Transverse colon (tissue), 4 donors: ENCODE measurements at regions not wholly inside any gene's neighbourhood (a gene's known extent, or its start where the extent isn't known, plus 50 kb on each side); places are given as distances from the start of the nearest gene placed in this dataset.

Source experiments
- DNase-seq: peaks from one replicate; pipeline ENCODE4 v3.0.0-alpha.2; 2019
- H3K27ac ChIP-seq, 4 donors: fragments of 200-600 bp; sonication (generic); 2 replicates each; pipeline ENCODE4 v1.5.1; 2016 to 2018; ENCODE audit warnings: inconsistent platforms in 4 of 4
- H3K27me3 ChIP-seq: fragments of 200-600 bp; sonication (generic); 2 replicates; pipeline ENCODE4 v1.5.1; 2017; ENCODE audit warnings: inconsistent platforms
- H3K36me3 ChIP-seq, 4 donors: fragments of 200-600 bp; sonication (generic); 2 replicates each; pipeline ENCODE4 v1.5.1; 2017 to 2019; ENCODE audit warnings: inconsistent platforms in 4 of 4
- H3K4me1 ChIP-seq, 4 donors: fragments of 200-600 bp; sonication (generic); 2 replicates each; pipeline ENCODE4 v1.5.1; 2017 to 2020; ENCODE audit warnings: inconsistent platforms in 4 of 4
- H3K4me3 ChIP-seq, 4 donors: fragments of 200-600 bp; sonication (generic); 1 replicate in 1 of 4; 2 replicates in 3 of 4; pipeline versions ENCODE4 v1.5.1 to v1.6.1; 2017 to 2019; ENCODE audit warnings: inconsistent platforms in 4 of 4
- H3K9me3 ChIP-seq, 2 donors: fragments of 200-600 bp; sonication (generic); 2 replicates each; pipeline ENCODE4 v1.5.1; 2017 to 2019; ENCODE audit warnings: inconsistent platforms in 2 of 2
- EP300 ChIP-seq: sonication (generic); formaldehyde crosslinking; IDR thresholded peaks from one replicate; pipeline ENCODE4 v1.6.1; 2017; ENCODE audit warnings: antibody characterized with exemption, low read depth
- POLR2A ChIP-seq: fragments of 450-650 bp; IDR thresholded peaks from one replicate; pipeline ENCODE4 v1.6.1; 2016; ENCODE audit warnings: antibody characterized with exemption, mild to moderate bottlenecking, moderate library complexity
- POLR2AphosphoS5 ChIP-seq, 3 donors: sonication (generic); formaldehyde crosslinking; IDR thresholded peaks; one replicate each; pipeline ENCODE4 v1.6.1; 2016; ENCODE audit warnings: antibody characterized with exemption in 3 of 3
- WGBS, 2 donors: methylation state at CpG; one replicate each; pipeline ENCODE4 v1.1.5; 2018; ENCODE audit warnings: low coverage in 1 of 2; 5-methylcytosine and 5-hydroxymethylcytosine counted together
- in situ Hi-C, 4 donors: fragments of 200-750 bp; cut with MboI; loops; one replicate each; pipeline versions ENCODE4 v1.15.0 to v1.15.1; 2017; ENCODE audit warnings: low sequenced_read_pairs in 3 of 4, low pct_ligation_motif_present in 1 of 4, low pct_unique_long_range_greater_than_20kb in 1 of 4
- intact Hi-C: fragments of 100-400 bp; cut with DNase I; formaldehyde crosslinking; loops from one replicate; pipeline ENCODE4 v1.15.1; 2023; ENCODE audit warnings: low total_unique reads
- TF ChIP-seq, protein P1 (sequence below), 5 experiments: fragments of 200-600 bp in 3 of 5; fragments of 450-650 bp in 2 of 5; sonication (generic) in 3 of 5; IDR thresholded peaks; 1 replicate in 2 of 5; 2 replicates in 3 of 5; pipeline ENCODE4 v1.5.1; 2016 to 2017; ENCODE audit warnings: antibody characterized with exemption in 5 of 5, inconsistent platforms in 3 of 5, mild to moderate bottlenecking in 2 of 5, moderate library complexity in 1 of 5

DNA sequence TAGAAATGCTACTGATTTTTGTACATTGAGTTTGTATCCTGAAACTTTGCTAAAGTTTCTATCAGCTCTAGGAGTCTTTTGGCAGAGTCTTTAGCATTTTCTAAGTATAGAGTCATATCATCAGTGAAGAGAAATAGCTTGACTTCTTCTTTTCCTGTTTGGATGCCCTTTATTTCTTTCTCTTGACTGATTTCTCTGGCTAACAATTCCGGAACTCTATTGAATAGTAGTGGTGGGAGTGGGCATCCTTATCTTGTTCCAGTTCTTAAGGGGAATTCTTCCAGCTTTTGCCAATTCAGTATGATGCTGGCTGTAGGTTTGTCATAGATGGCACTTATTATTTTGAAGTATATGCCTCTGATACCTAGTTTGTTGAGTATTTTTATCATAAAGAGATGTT lies 197.7 kb downstream of the AASDHPPT start:
- TF ChIP-seq POLR2AphosphoS5 (IDR thresholded peaks at IDR 0.05) (no peak), EP300 (no peak), POLR2A (no peak)
- TF ChIP-seq, protein P1, sequence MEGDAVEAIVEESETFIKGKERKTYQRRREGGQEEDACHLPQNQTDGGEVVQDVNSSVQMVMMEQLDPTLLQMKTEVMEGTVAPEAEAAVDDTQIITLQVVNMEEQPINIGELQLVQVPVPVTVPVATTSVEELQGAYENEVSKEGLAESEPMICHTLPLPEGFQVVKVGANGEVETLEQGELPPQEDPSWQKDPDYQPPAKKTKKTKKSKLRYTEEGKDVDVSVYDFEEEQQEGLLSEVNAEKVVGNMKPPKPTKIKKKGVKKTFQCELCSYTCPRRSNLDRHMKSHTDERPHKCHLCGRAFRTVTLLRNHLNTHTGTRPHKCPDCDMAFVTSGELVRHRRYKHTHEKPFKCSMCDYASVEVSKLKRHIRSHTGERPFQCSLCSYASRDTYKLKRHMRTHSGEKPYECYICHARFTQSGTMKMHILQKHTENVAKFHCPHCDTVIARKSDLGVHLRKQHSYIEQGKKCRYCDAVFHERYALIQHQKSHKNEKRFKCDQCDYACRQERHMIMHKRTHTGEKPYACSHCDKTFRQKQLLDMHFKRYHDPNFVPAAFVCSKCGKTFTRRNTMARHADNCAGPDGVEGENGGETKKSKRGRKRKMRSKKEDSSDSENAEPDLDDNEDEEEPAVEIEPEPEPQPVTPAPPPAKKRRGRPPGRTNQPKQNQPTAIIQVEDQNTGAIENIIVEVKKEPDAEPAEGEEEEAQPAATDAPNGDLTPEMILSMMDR (IDR thresholded peaks at IDR 0.05) = no peak
- Histone ChIP-seq H3K4me1 (no peaks in the 10 kb centered on the region), H3K4me3 (no peak overlapping the region), H3K27ac (no peak overlapping the region), H3K9me3 (no peaks in the 10 kb centered on the region), H3K27me3 (no peaks in the 10 kb centered on the region), H3K36me3 (no peaks in the 10 kb centered on the region)
- 60 to 84% methylated on average over 1 of the region's 1 CpG for WGBS, 2 donors
- intact Hi-C loops (no loop called here), in situ Hi-C loops (no loop called here)
- no peak for DNase-seq

DNA sequence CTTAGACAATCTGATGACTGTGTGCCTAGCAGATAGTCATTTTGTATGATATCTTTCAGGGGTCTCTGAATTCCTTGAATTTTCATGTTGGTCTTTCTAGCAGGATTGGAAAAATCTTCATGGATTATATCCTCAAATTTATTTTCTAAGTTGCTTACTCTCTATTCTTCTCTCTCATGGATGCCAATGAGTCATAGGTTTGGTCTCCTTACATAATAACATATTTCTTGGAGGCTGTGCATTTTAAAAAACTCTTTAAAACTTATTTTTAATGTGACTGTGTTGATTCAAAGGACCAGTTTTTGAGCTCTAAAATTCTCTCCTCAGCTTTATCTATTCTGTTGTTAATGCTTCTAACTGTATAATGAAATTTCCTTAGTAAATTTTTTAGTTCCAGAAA lies 198.7 kb downstream of the AASDHPPT start:
- intact Hi-C loops = no loop called here
- H3K27me3 ChIP-seq = no peaks in the 10 kb centered on the region
- no peaks in the 10 kb centered on the region for H3K9me3 ChIP-seq
- TF ChIP-seq EP300 (no peak), POLR2A (no peak), POLR2AphosphoS5 (IDR thresholded peaks at IDR 0.05) (no peak)
- TF ChIP-seq, protein P1 (IDR thresholded peaks at IDR 0.05) = no peak
- no peak for DNase-seq
- in situ Hi-C loops = no loop called here
- no peak overlapping the region for H3K4me3 ChIP-seq
- no peaks in the 10 kb centered on the region for H3K4me1 ChIP-seq
- H3K36me3 ChIP-seq = no peaks in the 10 kb centered on the region
- no peak overlapping the region for H3K27ac ChIP-seq

DNA sequence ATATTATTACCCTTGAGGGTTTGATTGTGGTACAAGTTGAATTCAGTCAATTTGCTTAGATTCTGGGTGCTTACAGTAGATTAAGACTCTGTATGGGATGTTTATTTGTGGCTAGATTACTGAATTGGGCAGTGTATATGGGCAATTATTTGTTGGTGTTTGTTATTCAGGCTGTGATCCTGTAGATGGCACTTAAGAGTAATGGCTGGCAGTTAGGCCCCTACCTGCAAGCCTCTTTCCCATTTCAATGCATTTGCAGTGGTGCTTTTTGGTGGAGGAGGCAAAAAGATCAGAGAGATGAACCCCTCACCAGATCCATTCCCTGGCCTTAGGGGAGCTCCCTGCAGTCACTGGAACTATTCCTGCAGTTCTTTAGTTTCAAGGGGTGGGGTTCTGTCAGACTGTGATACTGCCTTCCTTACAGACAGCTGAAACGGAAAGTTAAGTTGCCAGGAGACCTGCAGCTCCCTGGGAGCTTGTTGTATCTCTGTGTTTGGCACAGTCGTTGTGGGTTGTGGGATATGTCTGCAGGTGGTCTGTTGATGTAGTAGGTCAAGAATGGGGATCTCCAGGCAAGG lies 199.5 kb downstream of the AASDHPPT start:
- Histone ChIP-seq H3K9me3 (no peaks in the 10 kb centered on the region), H3K36me3 (no peaks in the 10 kb centered on the region), H3K4me1 (no peaks in the 10 kb centered on the region), H3K27ac (no peak overlapping the region), H3K27me3 (no peaks in the 10 kb centered on the region), H3K4me3 (no peak overlapping the region)
- in situ Hi-C loops (no loop called here), intact Hi-C loops (no loop called here)
- WGBS, 2 donors = 46% methylated on average over 2 of the region's 2 CpGs; no CpG with 5 or more reads in 1 of the 2 donors
- TF ChIP-seq, protein P1 (IDR thresholded peaks at IDR 0.05) = no peak
- TF ChIP-seq POLR2A (no peak), POLR2AphosphoS5 (IDR thresholded peaks at IDR 0.05) (no peak), EP300 (no peak)
- DNase-seq = no peak

DNA sequence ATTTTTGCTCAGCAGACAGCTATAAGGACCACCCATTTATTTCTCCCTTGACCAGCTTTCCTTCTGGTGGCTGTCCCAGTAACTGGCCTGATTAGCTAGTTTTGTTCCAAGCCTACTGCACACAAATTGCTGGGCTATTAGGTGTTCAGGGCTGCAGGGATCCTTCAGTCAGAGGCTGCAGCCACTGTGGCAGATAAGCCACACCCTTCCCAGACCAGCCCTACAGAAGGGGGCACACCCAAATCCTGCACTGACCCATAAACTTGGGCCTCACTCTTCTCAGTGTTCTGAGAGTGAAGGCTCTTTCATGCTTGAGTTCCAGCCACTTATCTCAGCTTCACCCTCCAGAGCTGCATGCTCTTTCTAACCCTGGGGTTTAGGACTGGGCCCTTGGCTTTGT lies 200.0 kb downstream of the AASDHPPT start:
- in situ Hi-C loops (no loop called here), intact Hi-C loops (no loop called here)
- no peaks in the 10 kb centered on the region for H3K9me3 ChIP-seq
- H3K4me1 ChIP-seq = no peaks in the 10 kb centered on the region
- DNase-seq = no peak
- no peak overlapping the region for H3K4me3 ChIP-seq
- TF ChIP-seq POLR2AphosphoS5 (IDR thresholded peaks at IDR 0.05) = no peak
- TF ChIP-seq EP300 = no peak
- H3K27ac ChIP-seq = no peak overlapping the region
- no peaks in the 10 kb centered on the region for H3K27me3 ChIP-seq
- no peaks in the 10 kb centered on the region for H3K36me3 ChIP-seq

DNA sequence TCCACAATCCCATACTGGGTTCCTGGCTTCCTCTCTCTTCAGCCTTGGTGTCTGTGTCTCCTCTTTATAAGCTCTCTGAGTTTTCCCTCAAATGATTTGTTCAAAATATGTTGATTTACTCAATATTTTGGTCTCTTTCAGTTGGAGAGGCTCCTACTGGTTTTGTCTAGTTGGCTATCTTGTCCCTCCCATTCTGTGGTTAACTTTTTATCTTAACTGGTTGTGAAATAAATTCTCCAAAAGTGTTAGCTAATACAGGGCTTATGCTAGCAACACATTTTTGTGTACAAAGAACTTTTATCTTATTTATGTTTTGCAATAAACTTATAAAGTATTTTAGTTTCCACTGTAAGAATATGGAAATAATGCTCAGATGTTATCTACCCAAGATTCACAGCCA lies 200.9 kb downstream of the AASDHPPT start:
- TF ChIP-seq POLR2AphosphoS5 (IDR thresholded peaks at IDR 0.05) = no peak
- TF ChIP-seq POLR2A = no peak
- TF ChIP-seq, protein P1 (IDR thresholded peaks at IDR 0.05) = no peak
- no peak for TF ChIP-seq EP300
- no peaks in the 10 kb centered on the region for H3K4me1 ChIP-seq
- H3K27ac ChIP-seq = no peak overlapping the region
- intact Hi-C loops (no loop called here), in situ Hi-C loops (no loop called here)
- no peaks in the 10 kb centered on the region for H3K36me3 ChIP-seq
- no peaks in the 10 kb centered on the region for H3K27me3 ChIP-seq
- DNase-seq = no peak
- H3K9me3 ChIP-seq = no peaks in the 10 kb centered on the region
- H3K4me3 ChIP-seq = no peak overlapping the region
